Thyroid gland (tissue), 4 donors: ENCODE measurements at regions not wholly inside any gene's neighbourhood (a gene's known extent, or its start where the extent isn't known, plus 50 kb on each side); places are given as distances from the start of the nearest gene placed in this dataset.

Source experiments
- CTCF ChIP-seq, 6 experiments: fragments of 200-600 bp in 3 of 6; fragments of 450-650 bp in 3 of 6; sonication (generic) in 3 of 6; IDR thresholded peaks; one replicate each; pipeline ENCODE4 v1.5.1; 2016 to 2019; ENCODE audit warnings: antibody characterized with exemption in 6 of 6, mild to moderate bottlenecking in 2 of 6, inconsistent platforms in 1 of 6, moderate library complexity in 1 of 6
- POLR2A ChIP-seq, 2 donors: fragments of 450-650 bp; IDR thresholded peaks; one replicate each; pipeline ENCODE4 v1.6.1; 2017; ENCODE audit warnings: antibody characterized with exemption in 2 of 2, mild to moderate bottlenecking in 2 of 2, moderate library complexity in 1 of 2

GRCh38 chr4:165711436-165711835 is 161.6 kb upstream of the TLL1 start:
- no peak for TF ChIP-seq POLR2A (IDR thresholded peaks at IDR 0.05)
- TF ChIP-seq CTCF (IDR thresholded peaks at IDR 0.05): no peak
